Brain microvascular endothelial cell (primary cell): ENCODE measurements at regions not wholly inside any gene's neighbourhood (a gene's known extent, or its start where the extent isn't known, plus 50 kb on each side); places are given as distances from the start of the nearest gene placed in this dataset.
"Not testable (repeated sequence)": the region's sequence is repeated elsewhere in the genome, so short reads cannot be mapped to it uniquely, and the experiment has no call there.

Experiments
- DNase-seq: peaks from one replicate; pipeline ENCODE4 v3.0.0-alpha.2; 2020
- H3K27ac ChIP-seq: fragments of 250-450 bp; sonication (Bioruptor Pico); 2 replicates; pipeline ENCODE4 v1.5.1; 2020; ENCODE audit warnings: mild to moderate bottlenecking, moderate library complexity
- H3K27me3 ChIP-seq: fragments of 250-450 bp; sonication (Bioruptor Pico); replicated peaks from 2 replicates; pipeline ENCODE4 v1.5.1; 2020; ENCODE audit warnings: mild to moderate bottlenecking
- H3K36me3 ChIP-seq: fragments of 250-450 bp; sonication (Bioruptor Pico); replicated peaks from 2 replicates; pipeline ENCODE4 v1.5.1; 2020; ENCODE audit warnings: mild to moderate bottlenecking
- H3K4me3 ChIP-seq: 2 replicates; pipeline ENCODE4 v1.5.1; 2011; ENCODE audit warnings: low read depth, mild to moderate bottlenecking, control low read depth, low read length, moderate library complexity
- in situ Hi-C: cut with HindIII; loops from 2 replicates; pipeline ENCODE4 v1.10.0; 2017; ENCODE audit warnings: low sequenced_read_pairs, low pct_ligation_motif_present
- TF ChIP-seq, protein P1 (sequence below): IDR thresholded peaks from 2 replicates; pipeline ENCODE4 v1.5.1; 2011; ENCODE audit warnings: low read depth, mild to moderate bottlenecking, moderate library complexity, low read length, control low read depth, inconsistent platforms; ENCODE audit errors: missing control alignments

- H3K27me3 ChIP-seq = no peaks in the 10 kb centered on the region
- no peak overlapping the region for H3K27ac ChIP-seq
- H3K36me3 ChIP-seq = no peaks in the 10 kb centered on the region
- TF ChIP-seq, protein P1, sequence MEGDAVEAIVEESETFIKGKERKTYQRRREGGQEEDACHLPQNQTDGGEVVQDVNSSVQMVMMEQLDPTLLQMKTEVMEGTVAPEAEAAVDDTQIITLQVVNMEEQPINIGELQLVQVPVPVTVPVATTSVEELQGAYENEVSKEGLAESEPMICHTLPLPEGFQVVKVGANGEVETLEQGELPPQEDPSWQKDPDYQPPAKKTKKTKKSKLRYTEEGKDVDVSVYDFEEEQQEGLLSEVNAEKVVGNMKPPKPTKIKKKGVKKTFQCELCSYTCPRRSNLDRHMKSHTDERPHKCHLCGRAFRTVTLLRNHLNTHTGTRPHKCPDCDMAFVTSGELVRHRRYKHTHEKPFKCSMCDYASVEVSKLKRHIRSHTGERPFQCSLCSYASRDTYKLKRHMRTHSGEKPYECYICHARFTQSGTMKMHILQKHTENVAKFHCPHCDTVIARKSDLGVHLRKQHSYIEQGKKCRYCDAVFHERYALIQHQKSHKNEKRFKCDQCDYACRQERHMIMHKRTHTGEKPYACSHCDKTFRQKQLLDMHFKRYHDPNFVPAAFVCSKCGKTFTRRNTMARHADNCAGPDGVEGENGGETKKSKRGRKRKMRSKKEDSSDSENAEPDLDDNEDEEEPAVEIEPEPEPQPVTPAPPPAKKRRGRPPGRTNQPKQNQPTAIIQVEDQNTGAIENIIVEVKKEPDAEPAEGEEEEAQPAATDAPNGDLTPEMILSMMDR = no peak
- in situ Hi-C loops = no loop called here
- no peak for DNase-seq
- H3K4me3 ChIP-seq = no peak overlapping the region
Observed at GRCh38 chr6:115071962-115072361, 729.1 kb upstream of the HS3ST5 start.

DNA sequence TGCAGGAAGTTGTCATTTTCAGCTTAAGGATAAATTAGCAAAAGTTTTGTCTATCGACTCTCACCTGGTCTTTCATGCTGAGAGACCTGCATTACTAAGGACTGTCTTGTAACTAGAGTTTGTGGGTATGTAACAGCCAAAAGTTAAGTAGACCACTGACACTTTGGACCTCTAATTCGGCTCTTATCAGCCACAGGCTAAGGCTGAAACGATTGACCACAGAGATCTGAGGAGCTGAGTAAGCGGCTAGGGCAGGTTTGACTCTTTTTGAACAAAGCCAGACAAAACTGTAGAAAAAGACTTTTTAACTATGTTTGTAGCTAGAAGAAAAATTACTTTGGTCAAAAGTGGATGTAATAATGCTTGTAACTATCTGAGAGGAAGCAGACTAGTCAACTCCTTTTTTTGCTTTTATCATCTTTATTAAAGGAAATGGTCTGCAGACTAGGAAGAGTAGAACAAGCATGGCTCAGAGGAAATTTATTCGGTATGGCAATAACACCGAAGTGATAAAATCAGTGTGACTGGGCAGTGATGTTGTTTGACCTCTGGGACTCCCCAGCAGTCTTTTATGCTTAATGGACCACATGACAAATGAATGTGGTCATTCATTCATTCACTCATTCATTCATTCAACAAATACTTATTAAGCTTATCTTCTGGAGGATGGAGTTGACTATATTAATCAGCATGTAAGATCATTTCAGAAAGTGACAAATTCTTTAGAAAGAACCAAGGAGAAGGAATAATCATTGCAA, 725.0 kb upstream of the HS3ST5 start:
- Histone ChIP-seq H3K36me3 (no peaks in the 10 kb centered on the region), H3K4me3 (no peak overlapping the region), H3K27me3 (no peaks in the 10 kb centered on the region), H3K27ac (no peak overlapping the region)
- in situ Hi-C loops = no loop called here
- TF ChIP-seq, protein P1 = no peak
- no peak for DNase-seq

- no peak overlapping the region for H3K4me3 ChIP-seq
- no peaks in the 10 kb centered on the region for H3K36me3 ChIP-seq
- TF ChIP-seq, protein P1 = no peak
- H3K27me3 ChIP-seq = no peaks in the 10 kb centered on the region
- in situ Hi-C loops = no loop called here
- no peak for DNase-seq
- H3K27ac ChIP-seq = no peak overlapping the region
Observed at GRCh38 chr6:115064680-115065079, 721.9 kb upstream of the HS3ST5 start.

- H3K27me3 ChIP-seq = no peaks in the 10 kb centered on the region
- in situ Hi-C loops = no loop called here
- TF ChIP-seq, protein P1 = no peak
- no peaks in the 10 kb centered on the region for H3K36me3 ChIP-seq
- no peak overlapping the region for H3K27ac ChIP-seq
- no peak for DNase-seq
- no peak overlapping the region for H3K4me3 ChIP-seq
Observed at GRCh38 chr6:115060581-115060980, 717.8 kb upstream of the HS3ST5 start.

DNA sequence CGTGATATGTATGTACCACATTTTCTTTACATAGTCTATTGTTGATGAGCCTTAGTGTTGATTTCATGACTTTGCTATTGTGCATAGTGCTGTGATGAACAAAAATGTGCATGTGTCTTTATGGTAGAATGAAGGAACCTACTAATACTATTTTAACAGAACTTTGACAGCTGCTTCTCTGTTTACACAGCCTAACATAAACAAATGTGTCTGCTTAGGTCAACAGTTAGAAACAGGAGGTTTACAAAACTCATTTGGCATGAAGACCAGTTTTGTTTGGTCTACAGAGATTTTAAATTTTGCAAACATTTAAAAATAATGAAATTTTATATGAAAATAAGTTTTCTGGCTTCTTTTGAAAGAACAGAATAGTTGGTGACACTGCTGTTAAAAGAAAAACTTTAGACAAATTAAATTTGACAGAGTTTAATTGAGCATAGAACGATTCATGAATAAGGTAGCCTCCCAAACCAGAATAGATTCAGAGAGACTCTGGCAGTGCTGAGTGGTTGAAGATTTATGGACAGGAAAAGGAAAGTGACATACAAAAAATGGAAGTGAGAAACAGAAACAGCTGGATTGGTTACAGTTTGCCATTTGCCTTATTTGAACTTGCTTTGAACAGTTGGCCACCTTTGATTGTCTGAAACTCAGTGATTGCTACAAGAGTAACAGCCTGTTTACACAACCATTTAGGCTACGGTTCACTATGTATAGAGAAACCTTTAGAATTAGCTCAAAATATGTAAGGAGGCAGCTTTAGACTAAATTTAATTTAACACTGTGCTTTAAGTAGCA, 715.8 kb upstream of the HS3ST5 start:
- DNase-seq = no peak
- Histone ChIP-seq H3K27ac (no peak overlapping the region), H3K4me3 (no peak overlapping the region), H3K36me3 (no peaks in the 10 kb centered on the region), H3K27me3 (no peaks in the 10 kb centered on the region)
- TF ChIP-seq, protein P1 = no peak
- in situ Hi-C loops = no loop called here

DNA sequence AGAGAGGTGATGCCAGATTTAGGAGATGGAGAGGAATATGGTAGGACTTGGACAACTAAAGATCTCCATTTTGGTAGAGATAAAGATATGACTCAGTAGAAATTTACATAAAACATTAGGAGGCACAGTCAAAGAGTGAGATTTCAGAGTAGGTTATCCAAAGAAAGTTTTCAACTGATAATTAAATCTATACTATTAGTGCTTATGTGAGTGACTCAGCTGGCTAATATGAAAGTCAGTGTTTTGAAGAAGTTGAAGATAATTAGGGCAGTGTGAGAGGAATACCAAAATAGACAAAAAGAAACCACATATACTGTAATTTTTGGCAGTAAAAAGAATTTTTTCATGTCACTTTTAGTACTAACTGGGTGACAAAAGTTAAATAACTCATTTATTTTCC, 712.8 kb upstream of the HS3ST5 start:
- DNase-seq = no peak
- TF ChIP-seq, protein P1 = no peak
- in situ Hi-C loops = no loop called here
- Histone ChIP-seq H3K4me3 (no peak overlapping the region), H3K27me3 (no peaks in the 10 kb centered on the region), H3K27ac (no peak overlapping the region), H3K36me3 (no peaks in the 10 kb centered on the region)

DNA sequence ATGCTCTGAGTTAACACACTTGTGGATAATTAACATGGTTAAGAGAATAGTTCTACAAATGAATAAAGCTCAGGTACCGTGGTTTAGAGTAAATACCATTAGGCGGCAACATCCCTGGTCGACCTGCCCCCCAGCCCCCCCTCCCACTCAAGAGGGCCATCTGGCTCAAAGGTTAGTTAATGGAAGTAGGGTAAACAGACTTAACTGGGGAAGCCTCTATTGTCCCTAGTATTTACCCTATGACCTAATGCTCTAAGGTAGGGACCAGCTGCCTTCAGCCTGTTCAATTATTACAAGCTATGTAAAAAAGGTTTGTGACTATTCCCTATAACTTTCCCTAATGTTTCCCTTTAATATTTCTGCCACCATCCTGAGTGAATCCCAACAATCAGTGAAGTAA, 711.4 kb upstream of the HS3ST5 start:
- H3K4me3 ChIP-seq, in situ Hi-C loops, H3K27ac ChIP-seq, DNase-seq, H3K27me3 ChIP-seq, H3K36me3 ChIP-seq: not testable (repeated sequence)
